ENCODE measurements at regions not wholly inside any gene's neighbourhood (a gene's known extent, or its start where the extent isn't known, plus 50 kb on each side); places are given as distances from the start of the nearest gene placed in this dataset.
A peak's percentile ranks its signal among the peaks of the same experiment; 100 is the strongest.

DNA sequence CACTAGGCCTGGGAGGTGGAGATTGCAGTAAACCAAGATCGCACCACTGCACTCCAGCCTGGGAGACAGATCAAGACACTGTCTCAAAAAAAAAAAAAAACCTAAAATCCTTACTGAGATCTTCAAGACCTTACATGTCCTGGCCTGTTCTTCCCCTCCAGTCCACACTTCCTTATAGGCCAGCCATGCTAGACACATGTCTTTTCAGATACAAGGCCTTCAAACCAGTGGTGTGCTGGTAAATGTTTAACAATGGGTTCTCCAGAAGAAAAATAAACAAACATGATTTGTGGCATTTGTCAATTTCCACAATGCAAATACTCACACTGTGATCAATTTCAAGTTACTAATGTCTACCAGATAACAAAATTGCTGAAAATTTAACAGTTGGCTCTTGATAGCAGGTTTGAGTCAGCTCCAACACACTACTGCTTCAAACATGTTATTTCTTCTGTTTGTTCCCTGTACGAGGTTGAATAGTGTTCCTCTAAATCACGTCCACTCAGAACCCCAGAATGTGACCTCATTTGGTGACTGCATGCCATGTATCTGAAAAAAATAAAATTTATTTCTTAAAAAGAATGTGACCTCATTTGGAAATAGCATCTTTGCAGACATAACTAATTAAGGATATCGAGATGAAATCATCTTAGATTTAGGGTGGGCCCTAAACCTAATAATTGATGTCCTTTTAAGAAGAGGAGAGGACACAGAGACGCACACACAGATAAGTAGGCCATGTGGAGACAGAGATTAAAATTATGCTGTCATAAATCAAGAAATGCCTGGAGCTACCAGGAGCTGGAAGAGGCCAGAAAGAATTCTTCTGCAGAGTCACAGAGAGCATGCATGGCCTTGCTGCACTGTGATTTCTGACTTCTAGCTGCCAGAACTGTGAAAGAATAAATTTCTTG is 144.4 kb downstream of the ZNF674 start:
- no peak for DNase-seq (ENCODE audit: low read depth)
- no peaks in the 10 kb centered on the region for H3K36me3 ChIP-seq (ENCODE audit: control insufficient read depth, insufficient read depth, low read length)
- POLR2A ChIA-PET, result no interaction called here
- TF ChIP-seq, protein P1, sequence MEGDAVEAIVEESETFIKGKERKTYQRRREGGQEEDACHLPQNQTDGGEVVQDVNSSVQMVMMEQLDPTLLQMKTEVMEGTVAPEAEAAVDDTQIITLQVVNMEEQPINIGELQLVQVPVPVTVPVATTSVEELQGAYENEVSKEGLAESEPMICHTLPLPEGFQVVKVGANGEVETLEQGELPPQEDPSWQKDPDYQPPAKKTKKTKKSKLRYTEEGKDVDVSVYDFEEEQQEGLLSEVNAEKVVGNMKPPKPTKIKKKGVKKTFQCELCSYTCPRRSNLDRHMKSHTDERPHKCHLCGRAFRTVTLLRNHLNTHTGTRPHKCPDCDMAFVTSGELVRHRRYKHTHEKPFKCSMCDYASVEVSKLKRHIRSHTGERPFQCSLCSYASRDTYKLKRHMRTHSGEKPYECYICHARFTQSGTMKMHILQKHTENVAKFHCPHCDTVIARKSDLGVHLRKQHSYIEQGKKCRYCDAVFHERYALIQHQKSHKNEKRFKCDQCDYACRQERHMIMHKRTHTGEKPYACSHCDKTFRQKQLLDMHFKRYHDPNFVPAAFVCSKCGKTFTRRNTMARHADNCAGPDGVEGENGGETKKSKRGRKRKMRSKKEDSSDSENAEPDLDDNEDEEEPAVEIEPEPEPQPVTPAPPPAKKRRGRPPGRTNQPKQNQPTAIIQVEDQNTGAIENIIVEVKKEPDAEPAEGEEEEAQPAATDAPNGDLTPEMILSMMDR (IDR thresholded peaks at IDR 0.05; ENCODE audit: insufficient read depth, low read depth, low read length), result no peak
- no peak overlapping the region for H3K4me3 ChIP-seq (ENCODE audit: low read depth, low read length)
- CTCF ChIA-PET, result no interaction called here
- H3K27me3 ChIP-seq (ENCODE audit: control insufficient read depth, insufficient read depth, low read length), result no peaks in the 10 kb centered on the region

DNA sequence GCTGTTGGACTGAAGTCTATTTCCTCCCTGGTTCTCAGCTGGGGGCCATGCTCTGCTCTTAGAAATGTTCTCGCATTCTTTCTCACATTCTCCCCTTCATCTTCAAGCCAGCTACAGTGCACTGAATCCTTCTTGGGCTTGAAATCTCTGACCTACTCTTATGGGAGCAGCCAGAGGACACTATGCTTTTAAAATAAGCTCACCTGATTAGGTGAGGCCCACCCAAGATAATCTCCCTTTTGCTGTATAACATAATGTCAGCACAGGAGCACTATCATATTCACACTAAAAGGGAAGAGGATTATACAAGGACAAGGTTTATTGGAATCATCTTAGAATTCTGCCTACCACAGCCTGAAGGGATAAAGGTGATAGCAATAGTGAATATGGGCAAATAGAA is 146.3 kb downstream of the ZNF674 start:
- Histone ChIP-seq H3K27me3 (ENCODE audit: control insufficient read depth, insufficient read depth, low read length) (no peaks in the 10 kb centered on the region), H3K36me3 (ENCODE audit: control insufficient read depth, insufficient read depth, low read length) (no peaks in the 10 kb centered on the region), H3K4me3 (ENCODE audit: low read depth, low read length) (no peak overlapping the region)
- ChIA-PET POLR2A (no interaction called here), CTCF (interaction anchor here (2.1 kb wide), 1 partner anchor 9 kb away, joined by 9 read pairs; no protein-coding TSS in a partner anchor)
- TF ChIP-seq, protein P1 (IDR thresholded peaks at IDR 0.05; ENCODE audit: insufficient read depth, low read depth, low read length), result no peak
- DNase-seq (ENCODE audit: low read depth), result no peak

DNA sequence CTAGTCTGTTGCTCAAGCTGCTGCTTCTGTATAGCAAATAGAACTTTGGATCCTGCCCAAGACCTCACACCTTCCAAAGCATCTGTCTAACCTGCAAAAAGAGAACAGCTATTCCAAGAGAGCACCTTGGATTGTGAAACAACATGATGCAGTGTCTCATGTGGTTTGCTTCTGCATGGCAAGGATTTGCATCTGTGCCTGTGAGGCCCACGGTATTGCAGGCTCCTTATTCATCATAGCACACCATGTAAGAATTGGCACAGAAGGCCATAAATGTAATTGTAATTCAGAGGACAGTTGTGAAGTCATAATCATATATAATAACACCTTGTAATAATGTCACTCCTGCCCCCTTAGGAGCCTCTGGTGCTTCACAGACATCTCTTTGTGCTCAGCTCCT is 147.1 kb downstream of the ZNF674 start:
- DNase-seq (ENCODE audit: low read depth), result no peak
- H3K27me3 ChIP-seq (ENCODE audit: control insufficient read depth, insufficient read depth, low read length), result no peaks in the 10 kb centered on the region
- TF ChIP-seq, protein P1 (IDR thresholded peaks at IDR 0.05; ENCODE audit: insufficient read depth, low read depth, low read length), result no peak
- H3K4me3 ChIP-seq (ENCODE audit: low read depth, low read length), result no peak overlapping the region
- POLR2A ChIA-PET, result no interaction called here
- no peaks in the 10 kb centered on the region for H3K36me3 ChIP-seq (ENCODE audit: control insufficient read depth, insufficient read depth, low read length)
- CTCF ChIA-PET, result interaction anchor here (0.6 to 2.1 kb wide), 2 partner anchors 9 to 10 kb away, joined by 3 to 9 read pairs; no protein-coding TSS in a partner anchor

DNA sequence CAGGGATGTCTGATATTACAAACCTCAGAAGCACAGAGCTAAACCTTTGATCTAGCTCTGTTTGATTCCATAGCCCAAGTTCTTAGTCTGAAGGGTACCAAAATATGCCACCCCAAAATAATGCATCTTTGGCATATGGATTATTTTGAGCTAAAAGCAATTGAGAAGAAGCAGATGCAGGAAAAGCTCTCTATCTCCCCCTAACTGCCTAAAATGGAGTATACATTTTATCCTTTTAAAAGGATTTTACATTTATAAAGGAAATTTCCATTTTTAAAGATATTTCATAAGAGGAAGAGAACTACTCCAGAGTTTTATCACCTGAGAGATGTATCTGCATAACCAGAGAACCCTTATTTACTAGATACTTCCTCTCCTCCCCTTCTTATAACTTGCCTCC is 158.7 kb downstream of the ZNF674 start:
- DNase-seq (ENCODE audit: low read depth), result no peak
- Histone ChIP-seq H3K4me3 (ENCODE audit: low read depth, low read length) (no peak overlapping the region), H3K36me3 (ENCODE audit: control insufficient read depth, insufficient read depth, low read length) (no peaks in the 10 kb centered on the region), H3K27me3 (ENCODE audit: control insufficient read depth, insufficient read depth, low read length) (no peaks in the 10 kb centered on the region)
- TF ChIP-seq, protein P1 (IDR thresholded peaks at IDR 0.05; ENCODE audit: insufficient read depth, low read depth, low read length), result peak; percentile 32; the same call in 1 of the 2 replicates
- POLR2A ChIA-PET, result no interaction called here
- CTCF ChIA-PET, result interaction anchor here (1.2 kb wide), 1 partner anchor 10 kb away, joined by 4 read pairs; no protein-coding TSS in a partner anchor

DNA sequence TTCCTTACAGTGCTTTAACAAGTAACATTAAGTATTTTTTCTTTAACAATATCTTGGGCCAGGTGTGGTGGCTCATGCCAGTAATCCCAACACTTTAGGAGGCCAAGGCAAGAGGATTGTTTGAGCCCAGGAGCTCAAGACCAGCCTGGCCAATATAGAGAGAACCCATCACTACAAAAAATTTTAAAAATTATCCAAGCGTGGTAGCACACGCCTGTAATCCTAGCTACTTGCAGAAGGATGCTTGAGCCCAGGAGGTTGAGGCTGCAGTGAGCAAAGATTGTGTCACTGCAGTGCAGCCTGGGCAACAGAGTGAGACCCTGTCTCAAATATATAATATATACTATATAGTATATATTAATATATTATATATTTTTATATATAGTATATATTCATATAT is 162.2 kb downstream of the ZNF674 start:
- H3K27me3 ChIP-seq (ENCODE audit: control insufficient read depth, insufficient read depth, low read length), result no peaks in the 10 kb centered on the region
- CTCF ChIA-PET, result no interaction called here
- POLR2A ChIA-PET, result no interaction called here
- no peak overlapping the region for H3K4me3 ChIP-seq (ENCODE audit: low read depth, low read length)
- no peak for DNase-seq (ENCODE audit: low read depth)
- no peaks in the 10 kb centered on the region for H3K36me3 ChIP-seq (ENCODE audit: control insufficient read depth, insufficient read depth, low read length)
- TF ChIP-seq, protein P1 (IDR thresholded peaks at IDR 0.05; ENCODE audit: insufficient read depth, low read depth, low read length), result no peak

All from BJ (cell line).